ENCODE measurements at regions not wholly inside any gene's neighbourhood (a gene's known extent, or its start where the extent isn't known, plus 50 kb on each side); places are given as distances from the start of the nearest gene placed in this dataset.

DNA sequence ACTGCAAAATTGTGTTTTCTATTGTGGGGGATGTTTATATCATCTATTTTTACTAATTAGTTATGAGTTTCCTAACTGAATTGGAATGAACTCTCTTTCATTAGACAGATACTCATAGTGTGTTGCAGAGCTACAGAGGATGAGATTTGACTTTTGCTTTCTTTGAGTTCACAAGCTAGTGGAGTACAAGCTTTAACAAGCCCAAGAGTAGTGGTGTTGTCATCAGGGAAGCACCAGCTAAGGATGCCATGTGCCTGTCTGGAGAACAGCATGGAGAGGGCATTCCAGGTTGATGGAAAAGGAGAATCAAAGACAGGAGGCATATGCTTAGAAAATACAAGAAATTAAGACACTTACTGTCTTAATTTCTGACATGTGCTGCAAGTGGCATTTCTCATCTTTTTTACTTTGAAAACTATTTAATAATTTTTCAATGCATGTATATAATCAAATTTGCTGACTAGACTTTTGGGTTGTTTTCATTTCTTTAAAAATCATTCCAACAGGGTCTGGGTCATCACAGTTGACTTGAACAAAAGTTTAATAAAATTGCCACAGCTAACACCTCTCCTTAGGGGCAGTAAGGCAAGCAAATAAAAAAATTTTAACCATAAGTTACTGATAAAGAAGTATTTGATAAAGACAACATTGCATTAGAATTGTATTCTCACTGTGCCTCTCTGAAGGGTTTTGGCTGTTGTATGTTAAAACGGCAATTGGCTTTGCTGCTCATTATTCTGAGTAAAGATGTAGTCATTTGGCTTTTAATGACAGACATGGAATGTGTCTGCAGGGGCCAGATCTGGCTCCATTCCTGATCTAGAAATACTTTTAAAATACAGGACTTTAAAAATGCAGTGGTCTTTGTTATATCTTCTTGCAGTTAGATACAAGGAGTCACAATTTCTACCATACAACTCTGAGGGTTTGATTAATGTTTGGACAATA lies 323.7 kb upstream of the CDH11 start:
- TF ChIP-seq, protein P1, sequence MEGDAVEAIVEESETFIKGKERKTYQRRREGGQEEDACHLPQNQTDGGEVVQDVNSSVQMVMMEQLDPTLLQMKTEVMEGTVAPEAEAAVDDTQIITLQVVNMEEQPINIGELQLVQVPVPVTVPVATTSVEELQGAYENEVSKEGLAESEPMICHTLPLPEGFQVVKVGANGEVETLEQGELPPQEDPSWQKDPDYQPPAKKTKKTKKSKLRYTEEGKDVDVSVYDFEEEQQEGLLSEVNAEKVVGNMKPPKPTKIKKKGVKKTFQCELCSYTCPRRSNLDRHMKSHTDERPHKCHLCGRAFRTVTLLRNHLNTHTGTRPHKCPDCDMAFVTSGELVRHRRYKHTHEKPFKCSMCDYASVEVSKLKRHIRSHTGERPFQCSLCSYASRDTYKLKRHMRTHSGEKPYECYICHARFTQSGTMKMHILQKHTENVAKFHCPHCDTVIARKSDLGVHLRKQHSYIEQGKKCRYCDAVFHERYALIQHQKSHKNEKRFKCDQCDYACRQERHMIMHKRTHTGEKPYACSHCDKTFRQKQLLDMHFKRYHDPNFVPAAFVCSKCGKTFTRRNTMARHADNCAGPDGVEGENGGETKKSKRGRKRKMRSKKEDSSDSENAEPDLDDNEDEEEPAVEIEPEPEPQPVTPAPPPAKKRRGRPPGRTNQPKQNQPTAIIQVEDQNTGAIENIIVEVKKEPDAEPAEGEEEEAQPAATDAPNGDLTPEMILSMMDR (conservative IDR thresholded peaks at IDR 0.05; ENCODE audit: low read length), result no peak
- no peak for TF ChIP-seq EZH2phosphoT487 (IDR thresholded peaks at IDR 0.05; ENCODE audit: borderline replicate concordance, low read depth, low read length)
